ENCODE measurements at regions not wholly inside any gene's neighbourhood (a gene's known extent, or its start where the extent isn't known, plus 50 kb on each side); places are given as distances from the start of the nearest gene placed in this dataset.

DNA sequence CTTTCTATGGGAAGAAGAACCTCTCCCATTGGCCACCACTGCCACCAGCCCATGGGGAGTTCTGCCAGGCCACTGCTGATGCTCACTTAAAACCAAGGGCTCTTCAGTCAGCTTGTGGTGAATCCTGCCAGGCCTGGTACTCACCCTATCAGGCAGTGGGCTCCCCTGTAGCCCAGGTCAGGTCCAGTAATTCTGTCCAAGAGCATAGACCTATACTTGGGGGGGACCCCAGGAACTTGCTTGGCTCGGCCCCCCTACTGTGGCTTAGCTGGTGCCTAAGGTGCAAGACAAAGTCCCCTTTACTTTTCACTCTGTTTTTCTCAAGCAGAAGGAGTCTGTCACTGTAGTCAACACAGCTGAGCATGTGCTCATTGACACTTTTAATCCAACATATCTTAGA is 1012.2 kb downstream of the PCDH19 start:
- H3K4me3 ChIP-seq (ENCODE audit: low read length): no peak overlapping the region
- no peak for DNase-seq (ENCODE audit: low read depth)
- TF ChIP-seq, protein P1, sequence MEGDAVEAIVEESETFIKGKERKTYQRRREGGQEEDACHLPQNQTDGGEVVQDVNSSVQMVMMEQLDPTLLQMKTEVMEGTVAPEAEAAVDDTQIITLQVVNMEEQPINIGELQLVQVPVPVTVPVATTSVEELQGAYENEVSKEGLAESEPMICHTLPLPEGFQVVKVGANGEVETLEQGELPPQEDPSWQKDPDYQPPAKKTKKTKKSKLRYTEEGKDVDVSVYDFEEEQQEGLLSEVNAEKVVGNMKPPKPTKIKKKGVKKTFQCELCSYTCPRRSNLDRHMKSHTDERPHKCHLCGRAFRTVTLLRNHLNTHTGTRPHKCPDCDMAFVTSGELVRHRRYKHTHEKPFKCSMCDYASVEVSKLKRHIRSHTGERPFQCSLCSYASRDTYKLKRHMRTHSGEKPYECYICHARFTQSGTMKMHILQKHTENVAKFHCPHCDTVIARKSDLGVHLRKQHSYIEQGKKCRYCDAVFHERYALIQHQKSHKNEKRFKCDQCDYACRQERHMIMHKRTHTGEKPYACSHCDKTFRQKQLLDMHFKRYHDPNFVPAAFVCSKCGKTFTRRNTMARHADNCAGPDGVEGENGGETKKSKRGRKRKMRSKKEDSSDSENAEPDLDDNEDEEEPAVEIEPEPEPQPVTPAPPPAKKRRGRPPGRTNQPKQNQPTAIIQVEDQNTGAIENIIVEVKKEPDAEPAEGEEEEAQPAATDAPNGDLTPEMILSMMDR (conservative IDR thresholded peaks at IDR 0.05; ENCODE audit: low read length): no peak

DNA sequence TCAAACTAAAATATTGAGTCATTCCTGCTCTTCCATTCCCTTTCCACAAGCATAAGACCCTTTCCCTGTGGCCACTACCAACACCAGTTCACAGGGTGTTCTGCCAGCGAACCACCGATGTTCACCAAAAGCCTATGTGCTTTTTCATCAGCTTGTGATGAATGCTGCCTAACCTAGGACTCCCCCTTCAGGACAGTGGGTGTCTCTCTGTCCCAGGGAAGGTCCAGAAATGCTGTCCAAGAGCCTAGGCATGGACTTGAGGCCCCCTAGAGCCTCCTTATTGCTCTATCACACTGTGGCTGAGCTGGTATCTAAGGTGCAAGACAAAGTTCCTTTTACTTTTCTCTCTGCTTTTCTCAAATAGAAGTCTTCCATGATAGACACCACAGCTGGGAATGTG is 1015.6 kb downstream of the PCDH19 start:
- TF ChIP-seq, protein P1 (conservative IDR thresholded peaks at IDR 0.05; ENCODE audit: low read length): no peak
- DNase-seq (ENCODE audit: low read depth): no peak
- H3K4me3 ChIP-seq (ENCODE audit: low read length): no peak overlapping the region

DNA sequence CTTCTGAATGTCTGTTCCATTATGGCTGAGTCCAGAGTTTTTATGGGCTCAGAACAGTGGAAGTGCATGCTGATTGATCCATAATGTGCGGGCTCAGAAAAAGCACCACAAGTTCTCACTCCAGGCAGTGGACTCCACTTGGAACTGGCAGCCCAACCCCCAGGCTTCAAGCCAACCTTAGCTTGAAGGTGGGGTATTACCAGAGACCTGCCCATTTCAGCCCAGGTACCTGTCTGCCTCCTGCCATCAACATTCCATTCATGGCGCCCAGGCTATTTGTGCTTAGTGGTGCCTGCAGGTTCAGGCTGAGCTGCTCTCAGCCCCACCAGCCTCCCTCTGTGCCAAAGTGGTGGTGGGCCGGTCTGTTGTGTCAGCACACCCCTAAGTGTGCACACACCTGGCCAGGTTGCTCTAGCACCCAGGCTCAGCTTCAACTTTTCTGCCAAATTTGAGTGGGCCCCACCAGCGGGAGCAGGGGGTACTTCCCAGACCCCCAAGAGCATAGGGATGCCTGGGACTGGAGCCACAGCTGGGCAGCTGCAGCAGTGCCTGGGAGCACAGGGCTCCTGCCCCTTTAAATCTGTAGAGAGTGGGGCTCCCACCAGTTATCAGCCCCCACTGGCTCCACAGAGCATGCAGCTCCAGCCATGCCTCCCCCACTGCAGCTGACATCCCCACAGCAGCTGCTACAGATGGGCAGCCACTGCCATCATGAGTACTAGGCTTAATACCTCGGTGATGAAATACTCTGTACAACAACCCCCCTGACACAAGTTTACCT is 1025.3 kb downstream of the PCDH19 start:
- DNase-seq (ENCODE audit: low read depth): no peak
- no peak overlapping the region for H3K4me3 ChIP-seq (ENCODE audit: low read length)
- TF ChIP-seq, protein P1 (conservative IDR thresholded peaks at IDR 0.05; ENCODE audit: low read length): no peak

DNA sequence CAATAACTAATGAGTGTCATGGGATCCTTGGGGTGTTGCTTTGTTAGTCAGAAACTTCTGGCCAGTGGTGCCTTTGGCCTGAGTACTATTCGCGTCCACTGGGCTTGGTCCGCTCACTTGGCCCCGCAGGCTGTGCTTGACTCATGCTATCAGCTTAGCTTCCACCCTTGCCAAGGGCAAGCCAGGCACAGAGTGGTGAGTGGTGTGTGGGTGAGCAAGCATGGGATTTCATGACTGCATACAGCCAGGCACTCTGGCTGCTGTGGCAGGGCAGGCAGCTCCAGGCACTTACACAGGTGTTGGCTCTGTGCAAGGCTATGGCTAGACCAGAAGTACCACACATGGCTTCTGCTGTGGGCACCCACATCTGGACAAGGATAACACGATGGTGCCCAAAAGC is 1026.3 kb downstream of the PCDH19 start:
- DNase-seq (ENCODE audit: low read depth): no peak
- no peak overlapping the region for H3K4me3 ChIP-seq (ENCODE audit: low read length)
- TF ChIP-seq, protein P1 (conservative IDR thresholded peaks at IDR 0.05; ENCODE audit: low read length): no peak

DNA sequence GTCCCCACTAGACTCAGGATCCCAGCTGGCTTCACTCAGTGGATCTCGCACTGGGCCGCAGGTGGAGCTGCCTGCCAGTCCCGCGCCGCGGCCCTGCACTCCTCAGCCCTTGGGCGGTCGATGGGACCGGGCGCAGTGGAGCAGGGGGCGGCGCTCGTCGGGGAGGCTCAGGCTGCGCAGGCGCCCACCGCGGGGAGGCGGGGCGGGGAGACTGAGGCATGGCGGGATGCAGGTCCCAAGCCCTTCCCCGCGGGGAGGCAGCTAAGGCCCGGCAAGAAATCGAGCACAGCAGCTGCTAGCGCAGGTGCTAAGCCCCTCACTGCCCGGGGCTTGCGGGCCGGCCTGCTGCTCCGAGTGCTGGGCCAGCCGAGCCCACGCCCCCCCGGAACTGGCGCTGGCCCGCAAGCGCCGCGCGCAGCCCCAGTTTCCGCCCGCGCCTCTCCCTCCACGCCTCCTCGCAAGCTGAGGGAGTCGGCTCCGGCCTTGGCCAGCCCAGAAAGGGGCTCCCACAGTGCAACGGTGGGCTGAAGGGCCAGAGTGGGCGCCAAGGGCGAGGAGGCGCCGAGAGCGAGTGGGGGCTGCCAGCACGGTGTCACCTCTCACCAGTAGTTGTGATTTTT is 1038.0 kb downstream of the PCDH19 start:
- DNase-seq (ENCODE audit: low read depth): no peak
- TF ChIP-seq, protein P1 (conservative IDR thresholded peaks at IDR 0.05; ENCODE audit: low read length): no peak
- no peak overlapping the region for H3K4me3 ChIP-seq (ENCODE audit: low read length)

DNA sequence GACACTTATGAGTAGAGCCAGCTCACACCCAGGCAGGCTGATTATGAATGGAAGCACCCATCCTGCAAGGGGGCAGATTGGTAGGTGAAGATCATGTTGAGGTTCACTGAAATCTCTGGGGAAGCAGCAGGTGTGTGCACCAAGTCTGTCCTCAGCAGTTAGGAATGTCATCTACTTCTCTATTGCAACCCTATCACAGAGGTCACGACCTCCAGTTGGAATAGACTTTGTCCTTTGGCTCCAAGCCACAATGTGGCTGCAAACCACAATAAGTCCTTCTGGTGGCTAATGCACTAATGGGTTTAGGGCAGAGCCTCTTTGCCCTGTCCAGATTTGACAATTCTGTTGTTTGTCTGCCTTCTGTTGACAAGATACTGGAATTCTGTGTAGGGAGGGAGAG is 1056.7 kb downstream of the PCDH19 start:
- H3K4me3 ChIP-seq (ENCODE audit: low read length): no peak overlapping the region
- no peak for DNase-seq (ENCODE audit: low read depth)
- TF ChIP-seq, protein P1 (conservative IDR thresholded peaks at IDR 0.05; ENCODE audit: low read length): no peak

DNA sequence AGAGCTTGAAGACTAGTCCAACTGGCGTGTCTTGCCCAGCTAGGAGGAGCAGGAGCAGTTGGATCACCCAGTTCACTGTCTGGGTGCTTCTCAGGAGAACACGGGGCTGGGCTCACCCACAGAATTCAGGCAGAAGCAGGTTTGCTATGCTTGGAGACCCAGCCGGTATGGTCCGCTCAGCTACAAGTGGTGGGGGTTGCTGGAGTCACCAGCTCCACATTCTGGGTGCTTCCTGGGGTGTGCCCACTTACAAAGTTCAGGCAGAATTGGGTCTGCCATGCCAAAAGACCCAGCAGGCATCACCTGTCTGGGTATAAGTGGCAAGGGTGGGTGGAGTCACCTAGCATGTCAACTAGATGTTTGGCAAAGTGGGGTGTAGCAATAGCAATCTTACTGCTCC is 1061.8 kb downstream of the PCDH19 start:
- no peak for DNase-seq (ENCODE audit: low read depth)
- TF ChIP-seq, protein P1 (conservative IDR thresholded peaks at IDR 0.05; ENCODE audit: low read length): no peak
- no peak overlapping the region for H3K4me3 ChIP-seq (ENCODE audit: low read length)

Data from AG10803 (cell line).